Activated T-helper 1 cell treated with anti-CD3 and anti-CD28 coated beads, Interleukin-2, amount 50 U/mL, for 16 hours (primary cell): ENCODE measurements at regions not wholly inside any gene's neighbourhood (a gene's known extent, or its start where the extent isn't known, plus 50 kb on each side); places are given as distances from the start of the nearest gene placed in this dataset.
"Not testable (repeated sequence)": the region's sequence is repeated elsewhere in the genome, so short reads cannot be mapped to it uniquely, and the experiment has no call there.

Experiments used
- DNase-seq, 2 donors: peaks; one replicate each; pipeline ENCODE4 v3.0.0-alpha.2; 2020; ENCODE audit warnings: low read depth in 1 of 2, low spot score in 1 of 2

GRCh38 chr9:39559384-39559783, 203.9 kb downstream of the SPATA31A1 start:
- DNase-seq: not testable (repeated sequence)

GRCh38 chr9:39566782-39567181, 211.3 kb downstream of the SPATA31A1 start:
- not testable (repeated sequence) for DNase-seq

- DNase-seq: not testable (repeated sequence)
These were observed 211.9 kb downstream of the SPATA31A1 start for GRCh38 chr9:39567396-39567795.

- DNase-seq: not testable (repeated sequence)
These were observed 213.4 kb downstream of the SPATA31A1 start for GRCh38 chr9:39568900-39569299.

GRCh38 chr9:39573024-39574022, 217.9 kb downstream of the SPATA31A1 start:
- not testable (repeated sequence) for DNase-seq

- not testable (repeated sequence) for DNase-seq
These were observed 223.5 kb downstream of the SPATA31A1 start for GRCh38 chr9:39579000-39579399.

- not testable (repeated sequence) for DNase-seq
These were observed 225.8 kb downstream of the SPATA31A1 start for GRCh38 chr9:39581296-39581695.

GRCh38 chr9:39582677-39583412, 227.4 kb downstream of the SPATA31A1 start:
- DNase-seq: not testable (repeated sequence)

- not testable (repeated sequence) for DNase-seq
These were observed 227.9 kb downstream of the SPATA31A1 start for GRCh38 chr9:39583413-39583747.

GRCh38 chr9:39585233-39585632, 229.8 kb downstream of the SPATA31A1 start:
- not testable (repeated sequence) for DNase-seq

- DNase-seq: no peak
These were observed 232.5 kb downstream of the SPATA31A1 start for GRCh38 chr9:39587844-39588499.

- no peak for DNase-seq
These were observed 233.2 kb downstream of the SPATA31A1 start for GRCh38 chr9:39588500-39589137.

- not testable (repeated sequence) for DNase-seq
These were observed 248.6 kb downstream of the SPATA31A1 start for GRCh38 chr9:39604089-39604488.

GRCh38 chr9:39611449-39612231, 256.2 kb downstream of the SPATA31A1 start:
- DNase-seq: not testable (repeated sequence)

GRCh38 chr9:39616480-39616879, 261.0 kb downstream of the SPATA31A1 start:
- not testable (repeated sequence) for DNase-seq

GRCh38 chr9:39624048-39624447, 268.6 kb downstream of the SPATA31A1 start:
- DNase-seq: not testable (repeated sequence)

GRCh38 chr9:39632071-39632470, 276.6 kb downstream of the SPATA31A1 start:
- not testable (repeated sequence) for DNase-seq

- not testable (repeated sequence) for DNase-seq
These were observed 293.6 kb downstream of the SPATA31A1 start for GRCh38 chr9:39649029-39649428.

GRCh38 chr9:39656960-39657603, 301.6 kb downstream of the SPATA31A1 start:
- not testable (repeated sequence) for DNase-seq
